Erythroblast (primary cell): ENCODE measurements at regions not wholly inside any gene's neighbourhood (a gene's known extent, or its start where the extent isn't known, plus 50 kb on each side); places are given as distances from the start of the nearest gene placed in this dataset.

ENCODE experiments used
- GATA1 ChIP-seq: IDR thresholded peaks from 2 replicates; pipeline ENCODE4 v1.6.1; 2011; ENCODE audit warnings: low read depth, mild to moderate bottlenecking, control low read depth, low read length, moderate library complexity
- POLR2A ChIP-seq: IDR thresholded peaks from 2 replicates; pipeline ENCODE4 v1.6.1; 2011; ENCODE audit warnings: mild to moderate bottlenecking, low read length

GRCh38 chr2:195458936-195459335 is 198.1 kb upstream of the SLC39A10 start:
- TF ChIP-seq POLR2A (no peak), GATA1 (no peak)
